SK-N-DZ (cell line): ENCODE measurements at regions not wholly inside any gene's neighbourhood (a gene's known extent, or its start where the extent isn't known, plus 50 kb on each side); places are given as distances from the start of the nearest gene placed in this dataset.

Source experiments
- DNase-seq: peaks from one replicate; pipeline ENCODE4 v3.0.0-alpha.2; 2015; ENCODE audit warnings: low spot score

DNA sequence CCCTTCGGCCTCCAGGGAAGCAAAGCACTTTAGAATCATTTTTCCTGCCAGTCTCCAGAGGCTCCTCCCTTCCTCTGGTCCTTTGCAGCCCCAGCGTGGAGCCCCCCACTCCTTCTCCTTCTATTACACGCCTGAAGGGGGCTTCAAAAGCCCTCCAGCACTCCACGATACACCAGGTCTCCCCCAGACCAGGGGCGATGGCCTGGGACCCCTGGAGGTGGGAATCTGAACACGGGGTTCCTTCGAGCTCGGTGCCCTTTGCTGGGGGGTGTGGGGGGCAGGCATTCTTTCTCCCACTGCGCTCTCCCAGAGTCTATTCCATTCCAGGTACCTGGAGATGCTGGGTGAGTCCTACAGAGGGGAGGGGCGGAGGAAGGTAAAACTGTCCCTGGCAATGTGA lies 97.6 kb downstream of the HMX1 start:
- DNase-seq, result no peak

- no peak for DNase-seq
These were observed 98.3 kb downstream of the HMX1 start for GRCh38 chr4:8773124-8773931.

- no peak for DNase-seq
These were observed 99.0 kb downstream of the HMX1 start for GRCh38 chr4:8772499-8773123.

DNA sequence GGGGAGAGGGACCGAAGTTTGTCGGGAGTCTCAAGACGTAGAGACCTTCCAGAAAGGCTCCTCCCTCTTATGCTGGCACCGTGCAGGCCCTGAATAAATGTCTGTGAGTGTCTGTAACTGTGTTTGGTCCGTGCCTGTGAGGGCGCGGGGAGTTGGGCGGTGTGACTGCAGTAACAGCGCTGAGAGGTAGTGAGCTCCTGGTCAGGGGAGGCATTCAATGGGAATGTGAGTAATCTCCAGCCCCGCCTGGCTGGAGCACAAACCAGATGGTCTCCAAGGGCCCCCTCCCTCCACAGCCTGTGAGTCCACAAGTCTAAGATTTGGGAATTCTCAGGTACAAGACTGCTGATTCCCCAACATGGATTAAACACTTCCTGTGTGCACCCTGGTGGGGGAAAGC lies 100.0 kb downstream of the HMX1 start:
- no peak for DNase-seq

DNA sequence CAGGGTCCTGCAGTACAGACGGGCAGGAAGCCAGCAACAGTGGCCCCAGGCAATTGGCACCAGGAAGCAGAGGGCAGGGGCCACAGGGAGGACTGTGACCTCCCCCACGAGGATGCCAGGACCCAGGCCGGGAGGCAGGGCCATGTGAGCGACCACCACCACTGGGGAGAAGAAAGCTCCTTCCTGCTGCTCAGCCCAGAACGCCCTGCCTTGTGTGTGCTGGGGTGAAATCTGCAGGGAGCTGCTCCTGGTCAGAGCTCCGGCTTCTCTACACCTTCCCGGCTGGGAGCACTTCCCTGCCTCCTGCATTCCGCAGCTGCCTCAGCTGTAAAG lies 100.4 kb downstream of the HMX1 start:
- DNase-seq, result no peak

GRCh38 chr4:8770518-8771257 lies 101.0 kb downstream of the HMX1 start:
- DNase-seq, result no peak

- no peak for DNase-seq
These were observed 101.8 kb downstream of the HMX1 start for GRCh38 chr4:8769645-8770517.

DNA sequence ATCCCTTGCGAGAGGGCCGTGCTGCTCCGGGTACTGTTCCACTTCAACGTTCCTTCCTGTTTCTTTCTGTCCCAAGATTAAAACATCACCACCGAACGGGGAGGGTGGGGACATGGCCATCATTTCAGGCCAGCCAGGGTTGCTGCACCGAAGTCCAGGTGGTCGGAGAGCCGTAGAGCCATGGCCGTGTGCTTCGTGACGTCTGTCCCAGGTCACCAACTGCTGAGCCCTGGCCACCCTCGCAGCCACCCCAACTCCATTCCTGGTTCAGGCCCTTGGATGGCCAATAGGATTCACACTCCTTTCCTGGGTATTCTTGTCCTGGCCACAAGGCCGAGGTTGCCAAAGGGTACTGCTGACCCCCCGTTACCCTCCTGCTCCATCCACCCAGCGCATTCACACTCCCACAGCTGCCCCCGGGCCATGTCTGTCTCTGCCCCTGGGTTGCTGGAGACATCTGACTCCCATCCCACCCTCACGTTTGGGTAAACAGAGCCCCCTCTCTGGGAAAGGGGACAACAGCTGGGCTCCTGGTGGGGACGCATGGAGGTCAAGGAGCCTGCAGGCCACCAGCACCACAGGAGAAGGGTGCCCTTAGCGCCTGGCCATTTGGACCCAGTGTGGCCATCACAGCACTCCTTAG lies 103.2 kb downstream of the HMX1 start:
- no peak for DNase-seq

- no peak for DNase-seq
These were observed 105.0 kb downstream of the HMX1 start for GRCh38 chr4:8766610-8767009.

DNA sequence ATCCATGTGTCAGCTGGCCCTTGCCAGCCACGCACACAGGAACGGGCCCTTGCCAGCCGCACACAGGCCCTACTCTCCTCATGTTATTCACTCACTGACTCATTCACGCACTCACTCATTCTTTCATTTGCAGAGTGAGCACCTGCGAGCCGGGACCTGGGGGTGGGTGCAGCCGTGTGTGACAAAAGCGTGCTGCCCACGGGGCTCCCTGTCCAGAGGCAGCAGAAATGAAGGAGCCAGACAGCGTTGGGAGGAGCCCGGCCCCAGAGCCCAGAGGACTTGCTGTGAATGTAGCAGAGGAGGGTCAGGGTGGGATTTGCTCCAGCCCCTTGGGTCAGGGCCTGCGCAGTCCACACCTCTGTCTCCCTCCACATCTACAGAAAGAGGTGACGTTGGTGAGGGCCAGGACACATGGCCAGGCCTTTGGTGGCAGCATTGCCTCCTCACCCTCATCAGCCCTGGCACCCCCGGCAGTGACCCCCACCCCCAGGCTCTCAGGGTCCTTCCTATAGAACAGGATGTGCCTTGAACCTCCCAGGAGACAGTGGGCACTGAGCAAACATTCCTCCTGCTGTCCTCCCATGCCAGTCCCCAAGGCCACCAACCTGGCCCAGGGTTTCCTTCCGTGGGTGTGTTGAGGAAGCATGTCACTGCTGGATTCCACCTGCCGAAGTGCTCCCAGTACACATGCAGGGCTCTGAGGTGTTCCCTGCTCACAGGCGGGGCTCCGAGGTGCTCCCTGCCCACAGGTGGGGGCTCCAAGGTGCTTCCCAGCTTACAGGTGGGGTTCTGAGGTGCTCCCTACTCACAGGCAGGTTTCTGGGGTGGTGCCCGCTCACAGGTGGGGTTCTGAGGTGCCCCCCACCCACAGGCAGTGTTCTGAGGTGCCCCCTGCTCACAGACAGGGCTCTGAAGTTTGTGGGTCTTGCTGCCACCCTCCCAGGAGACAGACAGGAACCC lies 105.7 kb downstream of the HMX1 start:
- no peak for DNase-seq

GRCh38 chr4:8765084-8765483 lies 106.6 kb downstream of the HMX1 start:
- DNase-seq, result no peak

- DNase-seq, result no peak
These were observed 107.4 kb downstream of the HMX1 start for GRCh38 chr4:8763966-8764901.

- DNase-seq, result no peak
These were observed 108.5 kb downstream of the HMX1 start for GRCh38 chr4:8762951-8763735.

DNA sequence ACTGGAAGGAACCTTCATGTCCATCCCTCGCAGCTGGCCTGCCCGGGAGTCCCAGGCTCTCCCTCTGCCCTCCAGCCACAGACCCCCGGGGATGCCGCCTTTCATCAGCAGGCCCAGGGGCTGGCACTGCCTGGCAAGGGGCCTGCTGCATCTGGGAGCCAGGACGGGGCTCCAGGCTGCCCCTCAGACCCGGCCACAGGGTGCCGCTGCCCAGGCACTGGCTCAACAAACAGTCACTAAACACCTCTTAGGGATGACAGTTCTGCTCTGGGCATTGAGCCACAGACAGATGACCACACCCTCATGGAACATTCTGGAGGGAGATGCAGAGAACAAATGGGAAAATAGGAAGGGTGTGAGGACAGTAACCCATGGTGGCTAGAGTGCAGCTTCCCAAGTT lies 109.3 kb downstream of the HMX1 start:
- DNase-seq, result no peak

DNA sequence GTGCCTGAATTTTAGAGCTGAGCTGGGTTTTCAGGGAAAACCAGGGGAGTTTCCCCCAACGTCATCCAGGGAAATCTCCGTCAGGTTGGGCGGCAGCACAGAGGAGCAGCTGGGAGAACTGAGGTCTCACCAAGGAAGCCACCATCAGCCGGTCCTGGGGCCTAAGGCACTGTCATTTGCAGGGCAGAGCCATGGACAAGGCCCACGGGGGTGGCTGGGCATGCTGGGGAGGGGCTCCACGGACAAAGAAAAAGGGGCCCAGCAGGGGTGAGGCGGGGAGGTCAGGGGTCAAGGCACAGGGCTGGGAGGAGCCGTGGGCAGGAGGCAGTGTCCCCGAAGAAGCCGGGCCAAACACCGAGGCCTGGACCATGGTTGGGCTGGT lies 109.8 kb downstream of the HMX1 start:
- no peak for DNase-seq

- DNase-seq, result no peak
These were observed 110.3 kb downstream of the HMX1 start for GRCh38 chr4:8761167-8761823.

DNA sequence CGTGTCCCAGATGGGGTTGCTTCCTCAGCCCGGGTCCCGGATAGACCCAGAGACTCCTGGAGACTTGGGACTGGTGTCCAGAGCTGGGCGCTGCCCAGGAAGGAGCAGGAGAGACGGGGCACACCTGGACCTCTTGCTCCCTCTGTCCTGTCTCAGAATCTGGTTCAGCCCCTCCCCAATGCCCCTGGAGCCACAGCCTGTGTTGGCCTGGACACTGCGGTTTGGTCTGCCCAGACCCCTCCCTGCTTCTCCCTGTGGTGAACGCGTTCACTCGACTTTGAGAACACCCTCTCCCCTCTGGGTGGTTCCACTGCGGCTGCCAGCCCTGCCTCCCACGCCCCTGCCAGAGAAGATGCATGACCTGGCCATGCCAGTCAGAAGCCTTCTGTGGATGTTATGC lies 111.1 kb downstream of the HMX1 start:
- DNase-seq, result no peak

GRCh38 chr4:8759987-8760386 lies 111.7 kb downstream of the HMX1 start:
- DNase-seq, result no peak
